WTC11 (cell line): ENCODE measurements at regions not wholly inside any gene's neighbourhood (a gene's known extent, or its start where the extent isn't known, plus 50 kb on each side); places are given as distances from the start of the nearest gene placed in this dataset.

Experiments
- ATAC-seq: fragments of 200-7000 bp; cut with Tn5 transposase; 2 replicates; pipeline ENCODE4 v1.10.0; 2021; ENCODE audit warnings: mild to moderate bottlenecking, moderate library complexity
- CTCF ChIA-PET: fragments of 300-600 bp; sonication (Branson Sonifier 250); formaldehyde crosslinking; loops from one replicate; lab custom pipeline; 2021; ENCODE audit warnings: antibody characterized with exemption; lab: Charles Lee
- POLR2A ChIA-PET: fragments of 350-600 bp; sonication (Branson Sonifier 250); formaldehyde crosslinking; loops from one replicate; lab custom pipeline; 2021; ENCODE audit warnings: antibody characterized with exemption; lab: Charles Lee
- DNase-seq: peaks from one replicate; pipeline ENCODE4 v3.0.0; 2021; ENCODE audit warnings: low spot score
- H3K27ac Mint-ChIP-seq: 2 replicates; pipeline ENCODE4 v1.8.0; 2021; ENCODE audit warnings: mixed read lengths
- H3K27me3 Mint-ChIP-seq: 2 replicates; pipeline ENCODE4 v1.8.0; 2021; ENCODE audit warnings: low read depth, mild to moderate bottlenecking, moderate library complexity, mixed read lengths
- H3K36me3 Mint-ChIP-seq: 2 replicates; pipeline ENCODE4 v1.8.0; 2021; ENCODE audit warnings: mixed read lengths
- H3K4me1 Mint-ChIP-seq: 2 replicates; pipeline ENCODE4 v1.8.0; 2022; ENCODE audit warnings: mixed read lengths
- H3K4me3 Mint-ChIP-seq: 2 replicates; pipeline ENCODE4 v1.8.0; 2021; ENCODE audit warnings: mild to moderate bottlenecking, moderate library complexity, mixed read lengths
- H3K9me3 Mint-ChIP-seq: 2 replicates; pipeline ENCODE4 v1.8.0; 2021; ENCODE audit warnings: mixed read lengths
- CREB1 ChIP-seq: sonication (generic); formaldehyde crosslinking; IDR thresholded peaks from 2 replicates; pipeline ENCODE4 v1.8.0; 2023; ENCODE audit warnings: mild to moderate bottlenecking, missing genetic modification reagents
- ERG ChIP-seq: fragments of 250-450 bp; sonication (Bioruptor Pico); IDR thresholded peaks from 2 replicates; pipeline ENCODE4 v1.8.0; 2021; ENCODE audit warnings: mild to moderate bottlenecking
- ESRRA ChIP-seq: sonication (generic); formaldehyde crosslinking; IDR thresholded peaks from 2 replicates; pipeline ENCODE4 v1.8.1; 2022; ENCODE audit warnings: mild to moderate bottlenecking, missing genetic modification reagents, borderline replicate concordance
- FOXP1 ChIP-seq: sonication (generic); formaldehyde crosslinking; IDR thresholded peaks from 2 replicates; pipeline ENCODE4 v1.8.0; 2022; ENCODE audit warnings: missing genetic modification reagents, mild to moderate bottlenecking, moderate library complexity, borderline replicate concordance
- HMGA2 ChIP-seq: fragments of 250-450 bp; sonication (Bioruptor Pico); IDR thresholded peaks from 2 replicates; pipeline ENCODE4 v1.4.0; 2021; ENCODE audit warnings: mild to moderate bottlenecking, moderate library complexity
- JUN ChIP-seq: sonication (generic); formaldehyde crosslinking; IDR thresholded peaks from 2 replicates; pipeline ENCODE4 v1.8.0; 2023; ENCODE audit warnings: mild to moderate bottlenecking, missing genetic modification reagents
- MXD4 ChIP-seq: fragments of 250-450 bp; sonication (Bioruptor Pico); IDR thresholded peaks from 2 replicates; pipeline ENCODE4 v1.8.0; 2021; ENCODE audit warnings: mild to moderate bottlenecking, moderate library complexity, borderline replicate concordance
- RORB ChIP-seq: fragments of 250-450 bp; sonication (Bioruptor Pico); IDR thresholded peaks from 2 replicates; pipeline ENCODE4 v1.9.0; 2021; ENCODE audit warnings: mild to moderate bottlenecking
- SMAD3 ChIP-seq: sonication (generic); formaldehyde crosslinking; IDR thresholded peaks from 2 replicates; pipeline ENCODE4 v1.8.0; 2022; ENCODE audit warnings: missing genetic modification reagents, mild to moderate bottlenecking, borderline replicate concordance
- SOX15 ChIP-seq: fragments of 250-450 bp; sonication (Bioruptor Pico); IDR thresholded peaks from 2 replicates; pipeline ENCODE4 v1.9.0; 2021; ENCODE audit warnings: mild to moderate bottlenecking
- TEAD1 ChIP-seq: sonication (generic); formaldehyde crosslinking; IDR thresholded peaks from 2 replicates; pipeline ENCODE4 v1.8.0; 2022; ENCODE audit warnings: mild to moderate bottlenecking, missing genetic modification reagents
- USF1 ChIP-seq: sonication (generic); formaldehyde crosslinking; IDR thresholded peaks from 2 replicates; pipeline ENCODE4 v1.8.0; 2022; ENCODE audit warnings: mild to moderate bottlenecking, missing genetic modification reagents
- USF2 ChIP-seq: sonication (generic); formaldehyde crosslinking; IDR thresholded peaks from 2 replicates; pipeline ENCODE4 v1.8.1; 2023; ENCODE audit warnings: mild to moderate bottlenecking, missing genetic modification reagents, moderate library complexity
- ZMAT4 ChIP-seq: fragments of 250-450 bp; sonication (Bioruptor Pico); IDR thresholded peaks from 2 replicates; pipeline ENCODE4 v1.9.0; 2021; ENCODE audit warnings: mild to moderate bottlenecking
- ZNF219 ChIP-seq: sonication (generic); formaldehyde crosslinking; IDR thresholded peaks from 2 replicates; pipeline ENCODE4 v1.8.0; 2023; ENCODE audit warnings: missing genetic modification reagents, mild to moderate bottlenecking, borderline replicate concordance
- ZNF232 ChIP-seq: sonication (generic); formaldehyde crosslinking; IDR thresholded peaks from 2 replicates; pipeline ENCODE4 v1.8.0; 2022; ENCODE audit warnings: mild to moderate bottlenecking, missing genetic modification reagents
- TF ChIP-seq, protein P1 (sequence below): sonication (generic); formaldehyde crosslinking; IDR thresholded peaks from 2 replicates; pipeline ENCODE4 v1.8.1; 2023; ENCODE audit warnings: mild to moderate bottlenecking, missing genetic modification reagents, borderline replicate concordance
- TF ChIP-seq, protein P2 (sequence below): sonication (generic); formaldehyde crosslinking; IDR thresholded peaks from 2 replicates; pipeline ENCODE4 v1.8.1; 2023; ENCODE audit warnings: mild to moderate bottlenecking, missing genetic modification reagents
- TF ChIP-seq, protein P3 (sequence below): sonication (generic); formaldehyde crosslinking; IDR thresholded peaks from 2 replicates; pipeline ENCODE4 v1.8.1; 2022; ENCODE audit warnings: mild to moderate bottlenecking, missing genetic modification reagents, moderate library complexity, borderline replicate concordance

DNA sequence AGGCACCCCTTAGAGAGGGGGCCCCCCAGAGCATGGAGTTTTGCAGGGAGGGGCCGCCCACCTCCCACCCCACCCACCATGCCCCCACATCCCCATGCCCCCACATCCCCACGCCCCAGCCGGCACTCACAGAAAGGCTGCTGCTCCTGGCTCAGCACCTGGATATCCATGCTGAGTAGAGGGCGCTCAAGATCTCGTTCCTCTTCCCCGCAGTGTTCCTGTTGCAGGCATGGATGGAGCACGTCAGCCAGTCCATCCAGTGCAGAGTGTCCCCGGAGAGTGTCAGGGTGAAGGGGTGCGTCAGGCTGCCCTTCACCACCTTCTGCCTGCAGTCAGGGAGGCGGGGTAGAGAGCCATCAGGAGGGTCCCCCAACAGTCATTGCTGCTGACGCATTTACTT lies 156.2 kb downstream of the CRYBB2 start (continued):
- TF ChIP-seq USF2 (no peak), ZNF232 (CRISPR knock-in tag) (no peak), ZMAT4 (CRISPR knock-in tag) (no peak), JUN (CRISPR knock-in tag) (no peak), ERG (no peak), TEAD1 (CRISPR knock-in tag) (no peak), SOX15 (CRISPR knock-in tag) (no peak), ESRRA (no peak), RORB (no peak)
- TF ChIP-seq, protein P1, sequence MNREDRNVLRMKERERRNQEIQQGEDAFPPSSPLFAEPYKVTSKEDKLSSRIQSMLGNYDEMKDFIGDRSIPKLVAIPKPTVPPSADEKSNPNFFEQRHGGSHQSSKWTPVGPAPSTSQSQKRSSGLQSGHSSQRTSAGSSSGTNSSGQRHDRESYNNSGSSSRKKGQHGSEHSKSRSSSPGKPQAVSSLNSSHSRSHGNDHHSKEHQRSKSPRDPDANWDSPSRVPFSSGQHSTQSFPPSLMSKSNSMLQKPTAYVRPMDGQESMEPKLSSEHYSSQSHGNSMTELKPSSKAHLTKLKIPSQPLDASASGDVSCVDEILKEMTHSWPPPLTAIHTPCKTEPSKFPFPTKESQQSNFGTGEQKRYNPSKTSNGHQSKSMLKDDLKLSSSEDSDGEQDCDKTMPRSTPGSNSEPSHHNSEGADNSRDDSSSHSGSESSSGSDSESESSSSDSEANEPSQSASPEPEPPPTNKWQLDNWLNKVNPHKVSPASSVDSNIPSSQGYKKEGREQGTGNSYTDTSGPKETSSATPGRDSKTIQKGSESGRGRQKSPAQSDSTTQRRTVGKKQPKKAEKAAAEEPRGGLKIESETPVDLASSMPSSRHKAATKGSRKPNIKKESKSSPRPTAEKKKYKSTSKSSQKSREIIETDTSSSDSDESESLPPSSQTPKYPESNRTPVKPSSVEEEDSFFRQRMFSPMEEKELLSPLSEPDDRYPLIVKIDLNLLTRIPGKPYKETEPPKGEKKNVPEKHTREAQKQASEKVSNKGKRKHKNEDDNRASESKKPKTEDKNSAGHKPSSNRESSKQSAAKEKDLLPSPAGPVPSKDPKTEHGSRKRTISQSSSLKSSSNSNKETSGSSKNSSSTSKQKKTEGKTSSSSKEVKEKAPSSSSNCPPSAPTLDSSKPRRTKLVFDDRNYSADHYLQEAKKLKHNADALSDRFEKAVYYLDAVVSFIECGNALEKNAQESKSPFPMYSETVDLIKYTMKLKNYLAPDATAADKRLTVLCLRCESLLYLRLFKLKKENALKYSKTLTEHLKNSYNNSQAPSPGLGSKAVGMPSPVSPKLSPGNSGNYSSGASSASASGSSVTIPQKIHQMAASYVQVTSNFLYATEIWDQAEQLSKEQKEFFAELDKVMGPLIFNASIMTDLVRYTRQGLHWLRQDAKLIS (CRISPR knock-in tag), result no peak

GRCh38 chr22:25377699-25378098 lies 158.3 kb downstream of the CRYBB2 start:
- no peak overlapping the region for H3K27ac Mint-ChIP-seq
- H3K36me3 Mint-ChIP-seq, result peaks cover 3% of the 10 kb centered on the region; the same call in 1 of the 2 replicates
- ChIA-PET CTCF (no interaction called here), POLR2A (no interaction called here)
- no peaks in the 10 kb centered on the region for H3K9me3 Mint-ChIP-seq
- DNase-seq, result no peak
- no peak overlapping the region for H3K4me3 Mint-ChIP-seq
- no peak for ATAC-seq
- no peak for TF ChIP-seq MXD4 (CRISPR knock-in tag)
- TF ChIP-seq, protein P2, sequence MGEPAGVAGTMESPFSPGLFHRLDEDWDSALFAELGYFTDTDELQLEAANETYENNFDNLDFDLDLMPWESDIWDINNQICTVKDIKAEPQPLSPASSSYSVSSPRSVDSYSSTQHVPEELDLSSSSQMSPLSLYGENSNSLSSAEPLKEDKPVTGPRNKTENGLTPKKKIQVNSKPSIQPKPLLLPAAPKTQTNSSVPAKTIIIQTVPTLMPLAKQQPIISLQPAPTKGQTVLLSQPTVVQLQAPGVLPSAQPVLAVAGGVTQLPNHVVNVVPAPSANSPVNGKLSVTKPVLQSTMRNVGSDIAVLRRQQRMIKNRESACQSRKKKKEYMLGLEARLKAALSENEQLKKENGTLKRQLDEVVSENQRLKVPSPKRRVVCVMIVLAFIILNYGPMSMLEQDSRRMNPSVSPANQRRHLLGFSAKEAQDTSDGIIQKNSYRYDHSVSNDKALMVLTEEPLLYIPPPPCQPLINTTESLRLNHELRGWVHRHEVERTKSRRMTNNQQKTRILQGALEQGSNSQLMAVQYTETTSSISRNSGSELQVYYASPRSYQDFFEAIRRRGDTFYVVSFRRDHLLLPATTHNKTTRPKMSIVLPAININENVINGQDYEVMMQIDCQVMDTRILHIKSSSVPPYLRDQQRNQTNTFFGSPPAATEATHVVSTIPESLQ (CRISPR knock-in tag), result no peak
- TF ChIP-seq SMAD3 (CRISPR knock-in tag), result no peak
- no peak for TF ChIP-seq ZNF219 (CRISPR knock-in tag)
- TF ChIP-seq CREB1, result no peak
- H3K27me3 Mint-ChIP-seq, result no peaks in the 10 kb centered on the region
- H3K4me1 Mint-ChIP-seq, result no peaks in the 10 kb centered on the region

DNA sequence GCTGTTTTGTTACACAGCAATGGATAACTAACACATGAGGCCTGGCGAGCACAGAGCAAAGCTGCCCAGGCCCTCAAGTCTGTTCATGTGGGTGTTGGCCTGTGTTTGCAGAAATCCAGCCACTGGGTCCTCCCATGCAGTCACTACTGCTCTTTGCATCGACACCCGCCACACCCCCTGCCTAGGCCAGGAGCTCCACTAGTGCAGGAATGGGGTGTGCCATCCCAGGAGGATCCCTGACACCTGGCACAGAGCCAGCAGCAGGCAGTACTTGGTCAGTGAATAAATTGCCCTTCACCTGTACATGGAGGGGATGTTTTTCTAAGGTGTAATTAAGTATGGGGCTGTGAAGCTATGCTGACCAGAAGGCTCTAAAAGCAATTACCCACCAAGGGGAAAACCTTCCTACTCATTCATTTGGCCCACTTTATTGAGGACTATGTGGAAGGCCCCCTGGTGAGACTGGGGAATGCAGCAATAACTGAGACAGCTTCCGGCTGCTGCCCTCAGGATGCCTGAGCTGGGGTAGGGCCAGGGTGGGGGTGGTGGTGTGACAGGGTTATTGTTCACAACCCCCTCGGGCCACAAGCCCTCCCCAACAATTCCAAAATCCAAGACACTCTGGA lies 160.8 kb downstream of the CRYBB2 start:
- H3K27ac Mint-ChIP-seq, result no peak overlapping the region
- ChIA-PET CTCF (interaction anchor here (1.5 kb wide), 1 partner anchor 11 kb away, joined by 4 read pairs; no protein-coding TSS in a partner anchor), POLR2A (no interaction called here)
- peaks cover 3% of the 10 kb centered on the region; the same call in 1 of the 2 replicates for H3K36me3 Mint-ChIP-seq
- ATAC-seq, result no peak
- no peak for DNase-seq
- H3K9me3 Mint-ChIP-seq, result no peaks in the 10 kb centered on the region
- no peaks in the 10 kb centered on the region for H3K4me1 Mint-ChIP-seq
- no peak overlapping the region for H3K4me3 Mint-ChIP-seq
- no peaks in the 10 kb centered on the region for H3K27me3 Mint-ChIP-seq
- TF ChIP-seq, protein P3, sequence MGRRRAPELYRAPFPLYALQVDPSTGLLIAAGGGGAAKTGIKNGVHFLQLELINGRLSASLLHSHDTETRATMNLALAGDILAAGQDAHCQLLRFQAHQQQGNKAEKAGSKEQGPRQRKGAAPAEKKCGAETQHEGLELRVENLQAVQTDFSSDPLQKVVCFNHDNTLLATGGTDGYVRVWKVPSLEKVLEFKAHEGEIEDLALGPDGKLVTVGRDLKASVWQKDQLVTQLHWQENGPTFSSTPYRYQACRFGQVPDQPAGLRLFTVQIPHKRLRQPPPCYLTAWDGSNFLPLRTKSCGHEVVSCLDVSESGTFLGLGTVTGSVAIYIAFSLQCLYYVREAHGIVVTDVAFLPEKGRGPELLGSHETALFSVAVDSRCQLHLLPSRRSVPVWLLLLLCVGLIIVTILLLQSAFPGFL, result no peak
- no peak for TF ChIP-seq USF1 (CRISPR knock-in tag)
- no peak for TF ChIP-seq HMGA2 (CRISPR knock-in tag)
- no peak for TF ChIP-seq FOXP1 (CRISPR knock-in tag)
